ENCODE measurements at regions not wholly inside any gene's neighbourhood (a gene's known extent, or its start where the extent isn't known, plus 50 kb on each side); places are given as distances from the start of the nearest gene placed in this dataset.
A peak's percentile ranks its signal among the peaks of the same experiment; 100 is the strongest.

- H3K4me1 ChIP-seq (replicated peaks in 1 of 4; ENCODE audit: control insufficient read depth in 3 of 4, insufficient read depth in 4 of 4, low read length in 3 of 4) = peaks cover 0 to 5% (median 0%) of the 10 kb centered on the region in 4 experiments; a peak in 1 of 7 replicates
- H3K4ac ChIP-seq (replicated peaks; ENCODE audit: insufficient read length, low read depth, low read length) = no peak overlapping the region
- no peak overlapping the region for H3K9ac ChIP-seq (replicated peaks in 1 of 4; ENCODE audit: extremely low read depth in 1 of 4, low read depth in 3 of 4, low read length in 3 of 4)
- no peaks in the 10 kb centered on the region for H4K20me1 ChIP-seq (replicated peaks in 1 of 2; ENCODE audit: control insufficient read depth in 1 of 2, insufficient read depth in 2 of 2, low read length in 2 of 2)
- ChIA-PET CTCF (ENCODE audit: partially characterized antibody) (interaction anchor here (0.6 to 1.1 kb wide), 3 partner anchors 29 to 455 kb away, joined by 3 to 6 read pairs (median 3); no protein-coding TSS in a partner anchor), POLR2A (ENCODE audit: partially characterized antibody) (no interaction called here)
- TF ChIP-seq TAF1 (IDR thresholded peaks at IDR 0.05; ENCODE audit: low read depth, low read length) (no peak), MAFK (IDR thresholded peaks at IDR 0.05; ENCODE audit: low read depth, low read length) (no peak), EGR1 (IDR thresholded peaks at IDR 0.05; ENCODE audit: borderline replicate concordance, low read depth, low read length) (no peak), KDM5A (IDR thresholded peaks at IDR 0.05; ENCODE audit: low read length) (no peak), POLR2AphosphoS5 (IDR thresholded peaks at IDR 0.05; ENCODE audit: low read depth, low read length) (no peak), CREB1 (IDR thresholded peaks at IDR 0.05) (no peak), TAF7 (optimal IDR thresholded peaks at IDR 0.05; ENCODE audit: borderline replicate concordance, low read depth, low read length) (no peak), EP300 (IDR thresholded peaks at IDR 0.05; ENCODE audit: borderline replicate concordance in 1 of 2, low read depth in 2 of 2, low read length in 2 of 2) (no peak)
- TF ChIP-seq, protein P1, sequence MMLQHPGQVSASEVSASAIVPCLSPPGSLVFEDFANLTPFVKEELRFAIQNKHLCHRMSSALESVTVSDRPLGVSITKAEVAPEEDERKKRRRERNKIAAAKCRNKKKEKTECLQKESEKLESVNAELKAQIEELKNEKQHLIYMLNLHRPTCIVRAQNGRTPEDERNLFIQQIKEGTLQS (IDR thresholded peaks at IDR 0.05; ENCODE audit: insufficient read depth, low read depth, low read length) = no peak
- H2AK5ac ChIP-seq (ENCODE audit: low read depth, low read length) = no peak overlapping the region
- H3K18ac ChIP-seq (ENCODE audit: extremely low read depth, low read length) = no peak overlapping the region
- no peak overlapping the region for H3K14ac ChIP-seq (ENCODE audit: insufficient read length)
- no peak overlapping the region for H3K56ac ChIP-seq (replicated peaks; ENCODE audit: insufficient read length, low read depth, low read length)
- 86% methylated on average over 3 of the region's 3 CpGs; no CpG with 5 or more reads in 1 of the 2 experiments for WGBS, 2 experiments (ENCODE audit: extremely low coverage in 1 of 2, insufficient coverage in 1 of 2, insufficient read length in 1 of 2, insufficient replicate concordance in 2 of 2, low coverage in 1 of 2, low lambda C conversion rate in 2 of 2, missing lambda C conversion rate in 1 of 2)
- peak overlapping the region; percentile 77 for H2AFZ ChIP-seq (ENCODE audit: low read length)
- no peak overlapping the region for H4K8ac ChIP-seq (ENCODE audit: extremely low read depth, insufficient read depth, low read length)
- no peak overlapping the region for H2BK15ac ChIP-seq (ENCODE audit: low read length)
- DNase-seq (ENCODE audit: low read depth in 1 of 2, low spot score in 2 of 2) = no peak
- H3K79me1 ChIP-seq (ENCODE audit: low read depth, low read length) = no peaks in the 10 kb centered on the region
- no peaks in the 10 kb centered on the region for H3K36me3 ChIP-seq (ENCODE audit: control insufficient read depth in 2 of 4, insufficient read depth in 4 of 4, low read length in 3 of 4)
- no peak for FAIRE-seq
- H3K9me3 ChIP-seq (ENCODE audit: insufficient read depth in 2 of 2, low read depth in 1 of 2, low read length in 1 of 2) = no peaks in the 10 kb centered on the region
- no peak overlapping the region for H3K4me3 ChIP-seq (ENCODE audit: extremely low read depth in 1 of 4, insufficient read depth in 2 of 4, low read depth in 3 of 4, low read length in 4 of 4)
- H4K5ac ChIP-seq (ENCODE audit: insufficient read length, low read depth, low read length) = peak overlapping the region; percentile 61
- H3K79me2 ChIP-seq (ENCODE audit: control insufficient read depth in 1 of 2, insufficient read depth in 2 of 2, low read length in 2 of 2) = no peaks in the 10 kb centered on the region
- H2BK20ac ChIP-seq (ENCODE audit: low read length) = no peak overlapping the region
- H2BK5ac ChIP-seq (ENCODE audit: low read depth, low read length) = no peak overlapping the region
- H2BK12ac ChIP-seq (ENCODE audit: low read depth, low read length) = no peak overlapping the region
- no peaks in the 10 kb centered on the region for H3K23me2 ChIP-seq (ENCODE audit: low read depth, low read length)
- H3K27me3 ChIP-seq (replicated peaks in 1 of 4; ENCODE audit: control insufficient read depth in 3 of 4, extremely low read depth in 1 of 4, insufficient read depth in 3 of 4, low read length in 3 of 4) = no peaks in the 10 kb centered on the region
- H2BK120ac ChIP-seq (replicated peaks; ENCODE audit: low read depth, low read length) = peak overlapping the region; percentile 33
- H3K23ac ChIP-seq (ENCODE audit: insufficient read length) = no peak overlapping the region
- H4K91ac ChIP-seq (replicated peaks; ENCODE audit: insufficient read length, low read length) = no peak overlapping the region
- H3K4me2 ChIP-seq (ENCODE audit: insufficient read depth in 1 of 2, low read depth in 2 of 2, low read length in 2 of 2) = peak overlapping the region in 1 of 2 experiments; percentile 23; a peak in 1 of 4 replicates
- H3K27ac ChIP-seq (ENCODE audit: low read depth, low read length) = no peak overlapping the region
Measured at GRCh38 chr6:95309545-95309944, 267.8 kb upstream of the MANEA start.
